CD4-positive, alpha-beta T cell treated with Interleukin-4 for 1 hour (primary cell): ENCODE measurements at regions not wholly inside any gene's neighbourhood (a gene's known extent, or its start where the extent isn't known, plus 50 kb on each side); places are given as distances from the start of the nearest gene placed in this dataset.
A peak's percentile ranks its signal among the peaks of the same experiment; 100 is the strongest.

Source experiments
- DNase-seq, 2 donors: peaks; one replicate each; pipeline ENCODE4 v3.0.0-alpha.2; 2020 to 2022

- no peak for DNase-seq
These were observed 52.6 kb downstream of the ERICH4 start for GRCh38 chr19:41495589-41495988.

DNA sequence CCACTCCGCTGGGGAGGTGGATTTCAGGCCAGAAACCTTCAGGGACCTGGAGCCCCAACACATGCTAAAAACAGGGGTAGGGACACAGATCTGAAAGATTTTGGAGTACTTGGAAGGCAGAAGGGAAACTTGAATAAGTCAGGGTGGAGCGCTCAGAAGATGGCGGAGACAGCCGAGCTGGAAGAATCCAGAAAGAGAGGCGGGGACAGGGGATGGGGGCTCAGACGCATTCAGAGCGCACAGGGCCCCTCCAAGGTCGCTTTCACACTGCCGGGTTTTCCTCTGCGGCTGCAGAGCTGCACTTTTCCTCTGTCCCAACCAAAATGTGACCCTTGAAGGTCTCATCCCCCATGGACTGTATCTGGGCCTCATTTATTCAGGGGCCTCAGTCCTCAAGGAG lies 56.9 kb downstream of the ERICH4 start:
- DNase-seq, result no peak

- no peak for DNase-seq
These were observed 57.5 kb downstream of the ERICH4 start for GRCh38 chr19:41500443-41500842.

GRCh38 chr19:41501854-41502253 lies 58.9 kb downstream of the ERICH4 start:
- DNase-seq, result no peak

- DNase-seq, result no peak
These were observed 62.1 kb downstream of the ERICH4 start for GRCh38 chr19:41505105-41505504.

DNA sequence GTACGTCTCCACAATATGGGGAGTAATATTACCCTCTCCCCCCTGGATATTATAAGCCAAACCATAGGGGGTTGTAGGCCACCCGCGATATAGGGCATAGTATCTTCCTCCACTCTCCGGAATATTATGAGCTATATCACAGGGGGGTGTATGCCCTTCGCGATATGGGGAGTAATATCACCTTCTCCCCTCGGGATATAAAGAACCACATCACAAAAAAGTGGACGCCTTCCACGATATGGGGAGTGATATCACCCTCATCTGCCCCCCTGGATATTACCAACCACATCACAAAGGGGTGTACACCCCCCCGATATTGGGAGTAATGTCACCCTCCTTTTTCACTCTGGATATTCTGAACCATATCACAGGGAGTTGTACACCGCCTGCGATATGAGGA lies 65.5 kb upstream of the CEACAM21 start:
- DNase-seq, result no peak

DNA sequence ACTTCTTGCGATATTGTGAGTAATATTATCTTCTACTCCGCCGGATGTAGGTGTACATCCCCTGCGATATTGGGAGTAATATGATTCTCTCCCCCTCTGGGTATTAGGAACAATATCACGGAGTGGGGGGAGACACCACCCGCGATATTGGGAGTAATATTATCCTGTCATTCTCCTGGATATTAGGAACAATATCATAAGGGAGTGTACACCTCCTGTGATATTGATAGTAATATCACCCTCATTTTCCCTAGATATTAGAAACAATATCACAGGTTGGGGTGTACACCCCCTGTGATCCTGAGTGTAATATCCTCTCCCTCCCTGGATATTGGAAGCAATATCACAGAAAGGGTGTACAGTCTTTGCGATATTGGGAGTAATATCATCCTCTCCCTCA lies 64.3 kb upstream of the CEACAM21 start:
- DNase-seq, result no peak

- no peak for DNase-seq
These were observed 60.8 kb upstream of the CEACAM21 start for GRCh38 chr19:41515015-41515652.

DNA sequence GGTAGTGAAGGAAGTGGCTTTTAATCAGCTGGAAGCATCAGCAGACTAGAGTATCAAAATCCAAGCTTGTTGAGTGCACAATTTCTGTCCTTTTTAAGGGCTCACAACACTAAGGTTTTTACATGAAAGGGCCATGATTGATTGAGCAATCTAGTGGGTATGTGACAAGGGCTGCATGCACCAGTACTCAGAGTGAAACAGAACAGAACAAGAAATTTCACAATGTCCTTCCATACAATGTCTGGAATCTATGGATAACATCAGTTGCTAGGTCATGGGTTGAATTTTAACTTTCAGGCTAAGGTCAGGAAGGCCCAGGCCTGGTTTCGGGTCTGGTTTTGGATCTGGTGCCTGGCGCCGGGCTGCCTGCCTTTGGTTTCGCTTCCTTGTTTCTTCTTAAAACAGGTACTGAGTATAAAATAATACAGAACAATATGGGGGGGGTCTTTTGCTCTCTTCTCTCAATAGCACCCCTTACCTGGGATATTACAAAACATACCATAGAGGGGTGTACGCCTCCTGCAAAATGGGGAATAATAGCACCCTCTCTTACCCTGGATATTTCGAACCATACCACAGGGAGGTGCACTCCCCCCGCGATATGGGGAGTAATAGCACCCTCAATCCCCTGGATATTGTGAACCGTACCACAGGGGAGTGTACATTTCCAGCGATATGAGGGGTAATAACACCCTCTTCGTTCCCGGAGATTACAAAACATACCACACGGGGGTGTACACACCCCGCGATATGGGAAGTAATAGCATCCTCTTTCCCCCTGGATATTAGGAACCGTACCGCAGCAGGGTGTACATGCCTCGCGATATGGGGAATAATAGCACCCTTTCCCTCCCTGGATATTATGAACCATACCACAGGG lies 59.4 kb upstream of the CEACAM21 start:
- DNase-seq, result peak; percentile 34 to 41

DNA sequence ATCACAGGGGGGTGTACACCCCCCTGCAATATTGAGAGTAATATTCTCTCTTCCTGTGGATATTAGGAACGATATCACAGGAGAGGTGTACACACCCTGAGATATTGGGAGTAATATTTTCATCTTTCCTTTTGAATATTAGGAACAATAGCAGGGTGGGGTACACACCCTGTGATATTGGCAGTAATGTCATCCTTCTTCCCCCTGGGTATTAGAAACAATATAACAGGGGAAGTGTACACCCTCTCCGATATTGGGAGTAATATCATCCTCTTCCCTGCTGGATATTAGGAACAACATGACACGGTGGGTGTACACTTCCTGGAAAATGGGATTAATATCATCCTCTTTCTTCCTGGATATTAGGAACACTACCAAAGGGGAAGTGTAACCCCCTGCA lies 57.8 kb upstream of the CEACAM21 start:
- DNase-seq, result no peak

DNA sequence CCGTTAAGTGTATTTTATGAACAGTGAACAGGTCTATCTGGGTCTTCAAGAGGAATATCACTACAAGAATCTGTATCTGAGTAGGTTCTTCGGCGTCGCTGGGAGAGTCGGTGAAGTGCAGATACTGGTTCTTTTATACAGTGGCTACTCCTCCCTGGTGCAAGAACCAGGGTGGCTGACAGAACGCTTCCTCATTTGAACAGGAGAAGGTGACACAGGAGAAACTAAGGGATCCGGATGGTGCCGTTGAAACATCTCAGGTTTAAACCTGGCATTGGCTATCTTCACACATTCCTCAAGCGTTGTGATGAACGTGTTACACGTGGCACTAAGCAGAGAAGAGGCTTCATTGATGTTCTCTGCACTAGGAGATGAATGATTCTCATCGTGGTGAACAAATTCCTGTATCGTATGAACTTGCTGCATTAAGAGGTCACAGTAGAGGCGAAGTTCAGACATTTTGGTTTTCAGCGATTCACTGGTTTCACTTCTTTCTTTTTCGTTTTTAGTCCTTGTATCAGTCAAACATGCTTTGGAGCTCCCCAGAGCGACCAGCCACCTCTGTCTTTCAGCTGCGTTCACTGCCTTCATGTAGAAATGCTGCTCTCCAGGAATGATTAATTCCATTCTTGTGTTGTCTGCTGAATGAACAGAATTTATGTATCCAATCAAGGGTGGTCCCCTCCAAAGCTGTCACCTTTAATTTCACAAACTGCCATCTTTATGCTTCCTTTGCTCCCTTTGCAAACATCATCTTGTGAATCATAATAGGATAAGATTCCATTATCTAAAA lies 54.6 kb upstream of the CEACAM21 start:
- peak; percentile 29 to 41 for DNase-seq

DNA sequence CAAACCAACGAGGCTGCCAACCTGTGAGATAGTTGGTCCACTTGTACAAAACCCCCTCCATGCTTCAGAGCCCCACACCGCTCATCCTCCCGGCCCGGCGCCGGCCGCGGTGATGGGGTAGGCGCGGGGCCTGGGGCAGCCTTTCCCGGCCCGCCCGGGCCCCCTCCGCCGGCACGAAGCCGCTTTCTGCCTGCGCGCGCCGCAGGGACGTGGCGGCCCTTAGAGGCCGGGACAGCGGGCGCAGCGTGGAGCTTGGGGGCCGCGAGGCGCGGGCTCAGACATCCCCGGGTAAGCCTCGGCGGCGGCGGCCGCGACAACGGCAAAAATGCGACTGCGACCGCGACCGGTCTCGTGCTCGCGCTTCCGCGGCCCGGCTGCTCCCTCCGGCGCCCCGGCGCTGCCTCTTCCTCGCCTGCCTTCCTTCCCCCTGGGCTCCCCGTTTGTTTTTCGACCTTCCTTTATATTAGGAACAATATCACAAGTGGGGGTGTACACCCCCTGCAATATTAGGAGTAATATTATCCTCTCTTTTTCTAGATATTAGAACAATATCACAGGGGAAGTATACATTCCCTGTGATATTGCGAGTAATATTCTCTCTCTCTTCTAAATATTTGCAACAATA lies 53.9 kb upstream of the CEACAM21 start:
- peak; percentile 30 to 49 for DNase-seq

DNA sequence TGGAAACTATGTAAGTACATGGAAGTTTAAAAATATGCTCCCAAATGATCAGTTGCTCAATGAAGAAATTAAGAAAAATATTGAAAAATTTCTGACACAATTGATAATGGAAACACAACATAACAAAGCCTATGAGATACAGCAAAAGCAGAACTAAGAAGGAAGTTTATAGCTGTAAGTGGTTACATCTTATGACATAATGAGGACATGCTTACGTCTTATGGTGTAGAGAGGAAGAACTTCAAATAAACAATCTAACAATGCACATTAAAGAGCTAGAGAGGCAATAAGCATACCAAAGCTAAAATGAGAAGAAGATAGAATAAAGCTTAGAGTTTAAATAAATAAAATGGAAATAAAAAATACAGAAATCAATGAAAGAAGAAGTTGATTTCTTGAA lies 50.0 kb upstream of the CEACAM21 start:
- no peak for DNase-seq
